Neural progenitor cell (in vitro differentiated cells): ENCODE measurements at regions not wholly inside any gene's neighbourhood (a gene's known extent, or its start where the extent isn't known, plus 50 kb on each side); places are given as distances from the start of the nearest gene placed in this dataset.

Experiments
- DNase-seq: peaks from one replicate; pipeline ENCODE4 v3.0.0-alpha.2; 2016; ENCODE audit warnings: low spot score
- H2AFZ ChIP-seq: fragments of 200-600 bp; sonication (generic); replicated peaks from 2 replicates; pipeline ENCODE4 v1.6.1; 2016; ENCODE audit warnings: antibody characterized with exemption
- H3F3A ChIP-seq: fragments of 200-600 bp; sonication (generic); 2 replicates; pipeline ENCODE4 v1.6.1; 2016; ENCODE audit warnings: antibody characterized with exemption, low read depth
- H3K27ac ChIP-seq: fragments of 200-600 bp; sonication (generic); 2 replicates; pipeline ENCODE4 v1.5.1; 2016; ENCODE audit warnings: mild to moderate bottlenecking
- H3K27me3 ChIP-seq: fragments of 200-600 bp; sonication (generic); 2 replicates; pipeline ENCODE4 v1.6.1; 2016; ENCODE audit warnings: mild to moderate bottlenecking, moderate library complexity
- H3K36me3 ChIP-seq: fragments of 200-600 bp; sonication (generic); 2 replicates; pipeline ENCODE4 v1.5.1; 2016
- H3K4me1 ChIP-seq: fragments of 200-600 bp; sonication (generic); 2 replicates; pipeline ENCODE4 v1.6.1; 2016; ENCODE audit warnings: mixed run types
- H3K4me2 ChIP-seq: fragments of 200-600 bp; sonication (generic); 2 replicates; pipeline ENCODE4 v1.6.1; 2016
- H3K4me3 ChIP-seq: fragments of 200-600 bp; sonication (generic); 2 replicates; pipeline ENCODE4 v1.5.1; 2016
- H3K79me2 ChIP-seq: fragments of 200-600 bp; sonication (generic); 2 replicates; pipeline ENCODE4 v1.6.1; 2016; ENCODE audit warnings: low read depth
- H3K9ac ChIP-seq: fragments of 200-600 bp; sonication (generic); 2 replicates; pipeline ENCODE4 v1.6.1; 2016
- H3K9me3 ChIP-seq: fragments of 200-600 bp; sonication (generic); 2 replicates; pipeline ENCODE4 v1.5.1; 2016; ENCODE audit warnings: low read depth
- H4K20me1 ChIP-seq: fragments of 200-600 bp; sonication (generic); 2 replicates; pipeline ENCODE4 v1.6.1; 2016; ENCODE audit warnings: low read depth
- H3K27ac Mint-ChIP-seq: 3 replicates; pipeline ENCODE4 v1.8.0; 2021; ENCODE audit warnings: mixed read lengths
- H3K27me3 Mint-ChIP-seq: 2 replicates; pipeline ENCODE4 v1.8.0; 2022; ENCODE audit warnings: low read depth, mild to moderate bottlenecking, inconsistent platforms, moderate library complexity, mixed read lengths; ENCODE audit not compliant: insufficient read depth
- H3K36me3 Mint-ChIP-seq: 3 replicates; pipeline ENCODE4 v1.8.0; 2021; ENCODE audit warnings: mixed read lengths
- H3K4me1 Mint-ChIP-seq: 3 replicates; pipeline ENCODE4 v1.8.0; 2021; ENCODE audit warnings: mixed read lengths
- H3K4me3 Mint-ChIP-seq: 3 replicates; pipeline ENCODE4 v1.8.0; 2021; ENCODE audit warnings: mild to moderate bottlenecking, moderate library complexity, mixed read lengths
- H3K9me3 Mint-ChIP-seq: 3 replicates; pipeline ENCODE4 v1.8.0; 2020; ENCODE audit warnings: mixed read lengths
- CTCF ChIP-seq: fragments of 200-600 bp; sonication (generic); IDR thresholded peaks from 2 replicates; pipeline ENCODE4 v1.5.1; 2017; ENCODE audit warnings: antibody characterized with exemption, mild to moderate bottlenecking
- EZH2 ChIP-seq: fragments of 200-600 bp; sonication (generic); IDR thresholded peaks from 2 replicates; pipeline ENCODE4 v1.6.1; 2017; ENCODE audit warnings: antibody characterized with exemption, mild to moderate bottlenecking, moderate library complexity
- EZH2phosphoT487 ChIP-seq: fragments of 200-600 bp; sonication (generic); IDR thresholded peaks from 2 replicates; pipeline ENCODE4 v1.6.1; 2017; ENCODE audit warnings: antibody characterized with exemption

DNA sequence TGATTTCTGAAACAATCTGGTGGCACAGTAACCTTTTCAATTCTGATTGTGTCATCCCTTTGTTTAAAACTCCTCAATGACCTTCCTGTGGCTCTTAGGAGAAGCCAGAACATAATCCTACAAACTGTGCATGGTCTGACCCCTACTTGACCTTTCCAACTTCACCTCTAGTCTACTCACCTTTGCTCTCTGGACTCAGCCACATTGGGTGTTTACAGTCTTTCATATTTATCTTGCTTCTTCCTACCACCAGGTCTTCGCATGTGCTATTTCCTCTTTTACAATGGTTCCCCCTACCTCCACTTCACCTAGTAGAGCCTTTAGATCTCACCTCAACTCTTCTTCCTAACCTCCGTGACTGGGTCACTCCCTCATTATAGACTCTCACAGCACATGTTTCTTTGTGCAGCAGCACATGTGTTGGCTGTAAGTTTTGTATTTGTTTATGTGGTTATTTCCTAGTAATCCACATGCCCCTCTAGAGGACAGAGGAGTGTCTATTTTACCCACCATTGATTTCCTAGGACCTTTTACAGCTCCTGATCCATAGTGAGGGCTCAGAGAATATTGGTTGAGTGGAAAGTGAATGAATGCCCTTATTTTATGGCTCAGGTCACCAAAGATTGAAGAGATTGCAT is 320.8 kb upstream of the MEIS1 start:
- no peak for DNase-seq
- Histone ChIP-seq H3K27ac (no peak overlapping the region), H3K9me3 (no peaks in the 10 kb centered on the region), H3F3A (no peaks in the 10 kb centered on the region), H3K36me3 (no peaks in the 10 kb centered on the region), H3K4me3 (no peak overlapping the region), H3K4me1 (no peaks in the 10 kb centered on the region), H2AFZ (no peak overlapping the region), H3K79me2 (no peaks in the 10 kb centered on the region), H3K4me2 (no peak overlapping the region), H4K20me1 (no peaks in the 10 kb centered on the region), H3K27me3 (no peaks in the 10 kb centered on the region), H3K9ac (no peak overlapping the region)
- no peak for TF ChIP-seq CTCF
- TF ChIP-seq EZH2 = no peak
- no peak for TF ChIP-seq EZH2phosphoT487
- Mint-ChIP-seq H3K4me1 (peaks cover 6% of the 10 kb centered on the region), H3K36me3 (no peaks in the 10 kb centered on the region), H3K27me3 (peaks cover 2% of the 10 kb centered on the region), H3K9me3 (no peaks in the 10 kb centered on the region), H3K4me3 (no peak overlapping the region), H3K27ac (no peak overlapping the region)

GRCh38 chr2:66111706-66112105 is 323.2 kb upstream of the MEIS1 start:
- no peaks in the 10 kb centered on the region for H3K79me2 ChIP-seq
- H3K4me2 ChIP-seq = no peak overlapping the region
- TF ChIP-seq CTCF (no peak), EZH2phosphoT487 (no peak), EZH2 (no peak)
- Mint-ChIP-seq H3K4me3 (no peak overlapping the region), H3K9me3 (no peaks in the 10 kb centered on the region), H3K27ac (no peak overlapping the region), H3K4me1 (peaks cover 9% of the 10 kb centered on the region), H3K27me3 (peaks cover 2% of the 10 kb centered on the region), H3K36me3 (no peaks in the 10 kb centered on the region)
- no peak for DNase-seq
- no peak overlapping the region for H3K27ac ChIP-seq
- no peaks in the 10 kb centered on the region for H3F3A ChIP-seq
- H3K4me1 ChIP-seq = no peaks in the 10 kb centered on the region
- H3K4me3 ChIP-seq = no peak overlapping the region
- no peaks in the 10 kb centered on the region for H3K27me3 ChIP-seq
- no peaks in the 10 kb centered on the region for H4K20me1 ChIP-seq
- no peaks in the 10 kb centered on the region for H3K36me3 ChIP-seq
- H3K9me3 ChIP-seq = no peaks in the 10 kb centered on the region
- H3K9ac ChIP-seq = no peak overlapping the region
- H2AFZ ChIP-seq = no peak overlapping the region

DNA sequence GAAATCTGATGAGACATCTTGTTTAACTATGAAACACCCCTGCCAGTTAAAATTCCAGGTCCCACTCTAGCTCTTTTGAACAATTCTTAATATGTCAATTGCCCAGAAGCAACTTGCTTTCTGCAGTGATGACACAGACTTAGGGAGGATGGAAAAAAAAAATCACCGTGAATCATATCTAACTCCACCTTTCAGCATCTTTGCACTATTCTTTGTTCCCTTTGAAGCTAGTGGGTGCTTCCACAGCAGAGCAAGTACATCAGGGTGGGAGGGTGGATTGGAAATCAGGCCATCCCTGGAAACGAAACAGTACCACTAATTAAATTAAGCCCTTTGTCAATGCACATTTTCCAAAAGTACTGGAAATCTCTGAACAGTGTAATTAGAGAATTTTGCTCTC is 324.3 kb upstream of the MEIS1 start:
- Histone ChIP-seq H3K9ac (no peak overlapping the region), H2AFZ (no peak overlapping the region), H3K36me3 (no peaks in the 10 kb centered on the region), H4K20me1 (no peaks in the 10 kb centered on the region), H3K27ac (no peak overlapping the region), H3K27me3 (no peaks in the 10 kb centered on the region), H3K4me3 (no peak overlapping the region), H3K9me3 (no peaks in the 10 kb centered on the region), H3F3A (no peaks in the 10 kb centered on the region), H3K79me2 (no peaks in the 10 kb centered on the region), H3K4me1 (no peaks in the 10 kb centered on the region), H3K4me2 (no peak overlapping the region)
- H3K27me3 Mint-ChIP-seq = peaks cover 6% of the 10 kb centered on the region
- no peak overlapping the region for H3K27ac Mint-ChIP-seq
- no peak overlapping the region for H3K4me3 Mint-ChIP-seq
- H3K9me3 Mint-ChIP-seq = no peaks in the 10 kb centered on the region
- H3K36me3 Mint-ChIP-seq = no peaks in the 10 kb centered on the region
- peaks cover 13% of the 10 kb centered on the region for H3K4me1 Mint-ChIP-seq
- TF ChIP-seq EZH2 (no peak), EZH2phosphoT487 (no peak), CTCF (no peak)
- no peak for DNase-seq
